Esophagus squamous epithelium (tissue), 4 donors: ENCODE measurements at regions not wholly inside any gene's neighbourhood (a gene's known extent, or its start where the extent isn't known, plus 50 kb on each side); places are given as distances from the start of the nearest gene placed in this dataset.
"Not testable (repeated sequence)": the region's sequence is repeated elsewhere in the genome, so short reads cannot be mapped to it uniquely, and the experiment has no call there.

ENCODE experiments used
- CTCF ChIP-seq, 6 experiments: fragments of 450-650 bp in 4 of 6; fragments of 200-600 bp in 2 of 6; sonication (generic) in 2 of 6; IDR thresholded peaks; one replicate each; pipeline ENCODE4 v1.5.1; 2016 to 2019; ENCODE audit warnings: antibody characterized with exemption in 6 of 6, mild to moderate bottlenecking in 4 of 6, moderate library complexity in 4 of 6
- POLR2A ChIP-seq, 4 donors: fragments of 450-650 bp; IDR thresholded peaks; one replicate each; pipeline ENCODE4 v1.6.1; 2017; ENCODE audit warnings: antibody characterized with exemption in 4 of 4, mild to moderate bottlenecking in 4 of 4, moderate library complexity in 3 of 4

- not testable (repeated sequence) for TF ChIP-seq CTCF, POLR2A (IDR thresholded peaks at IDR 0.05)
These were observed 189.4 kb downstream of the ATP6V0E2 start for GRCh38 chr7:150063195-150063594.
